HepG2 (cell line): ENCODE measurements at regions not wholly inside any gene's neighbourhood (a gene's known extent, or its start where the extent isn't known, plus 50 kb on each side); places are given as distances from the start of the nearest gene placed in this dataset.

ENCODE experiments used
- ATAC-seq: fragments of 200-7000 bp; cut with Tn5 transposase; 3 replicates; pipeline ENCODE4 v1.9.1; 2020; ENCODE audit warnings: mild to moderate bottlenecking, moderate library complexity
- BruUV-seq: library from RNA; stranded (reverse); fragments of 400-500 nt; replicated peaks from 2 replicates; lab custom pipeline; 2021; lab: Mats Ljungman, UMichigan
- CTCF ChIA-PET: fragments of 300-600 bp; formaldehyde crosslinking; extraction: SDS; loops from one replicate; lab custom pipeline; 2021; ENCODE audit warnings: low total read pairs, inconsistent platforms, low intra/inter-chr PET ratio; lab: Yijun Ruan, JAX
- POLR2A ChIA-PET: fragments of 350-600 bp; sonication (Branson Sonifier 250); formaldehyde crosslinking; loops from one replicate; lab custom pipeline; 2020; ENCODE audit warnings: antibody characterized with exemption, inconsistent platforms; lab: Yijun Ruan, JAX
- DNase-seq: peaks from one replicate; pipeline ENCODE4 v3.0.0-alpha.2; 2015; ENCODE audit warnings: low spot score
- FAIRE-seq: peaks from 3 replicates; lab custom pipeline; 2011; peaks lifted over from hg19 to GRCh38; lab: Jason Lieb, UNC
- H2AFZ ChIP-seq: one replicate; pipeline ENCODE4 v1.6.1; 2011; ENCODE audit warnings: low read length, inconsistent platforms
- H3K27ac ChIP-seq: fragments of 300-600 bp; 3 replicates; pipeline ENCODE4 v1.8.0; 2011; ENCODE audit warnings: mixed run types, mild to moderate bottlenecking, mixed read lengths, low read length, inconsistent platforms; ENCODE audit not compliant: insufficient read depth; ENCODE audit errors: extremely low read length
- H3K27me3 ChIP-seq, 2 experiments: fragments of 200-600 bp in 1 of 2; 2 replicates in 1 of 2; 3 replicates in 1 of 2; pipeline versions ENCODE4 v1.6.0 to v1.8.0; 2011; ENCODE audit warnings: low read length in 2 of 2, mild to moderate bottlenecking in 2 of 2, moderate library complexity in 2 of 2, inconsistent platforms in 1 of 2; ENCODE audit not compliant: insufficient read depth in 2 of 2, control insufficient read depth in 1 of 2
- H3K36me3 ChIP-seq, 2 experiments: fragments of 200-600 bp in 1 of 2; replicated peaks in 1 of 2; 2 replicates in 1 of 2; 3 replicates in 1 of 2; pipeline versions ENCODE4 v1.5.1 to v1.8.0; 2011; ENCODE audit warnings: low read length in 2 of 2, inconsistent platforms in 1 of 2; ENCODE audit not compliant: insufficient read depth in 2 of 2, control insufficient read depth in 1 of 2
- H3K4me1 ChIP-seq: 2 replicates; pipeline ENCODE4 v1.5.1; 2012; ENCODE audit warnings: low read length, inconsistent platforms; ENCODE audit not compliant: insufficient read depth
- H3K4me2 ChIP-seq: 2 replicates; pipeline ENCODE4 v1.6.0; 2011; ENCODE audit warnings: low read depth, low read length, inconsistent platforms
- H3K4me3 ChIP-seq, 3 experiments: fragments of 200-600 bp in 1 of 3; sonication (generic), shearing (Covaris generic) in 1 of 3; replicated peaks in 1 of 3; 2 replicates each; pipeline ENCODE4 v1.5.1; 2011 to 2016; ENCODE audit warnings: low read length in 3 of 3, inconsistent platforms in 2 of 3, low read depth in 2 of 3, mild to moderate bottlenecking in 2 of 3, control low read depth in 1 of 3, mixed read lengths in 1 of 3; ENCODE audit not compliant: insufficient read depth in 1 of 3
- H3K79me2 ChIP-seq: one replicate; pipeline ENCODE4 v1.6.1; 2011; ENCODE audit warnings: low read length, inconsistent platforms; ENCODE audit not compliant: insufficient read depth
- H3K9ac ChIP-seq: 2 replicates; pipeline ENCODE4 v1.6.0; 2011; ENCODE audit warnings: mild to moderate bottlenecking, low read depth, low read length, inconsistent platforms; ENCODE audit not compliant: insufficient read depth
- H3K9me3 ChIP-seq: 2 replicates; pipeline ENCODE4 v1.5.1; 2012; ENCODE audit warnings: mild to moderate bottlenecking, low read length
- H4K20me1 ChIP-seq: 2 replicates; pipeline ENCODE4 v1.6.0; 2011; ENCODE audit warnings: inconsistent platforms, mild to moderate bottlenecking, low read length, moderate library complexity; ENCODE audit not compliant: insufficient read depth
- FOXM1 ChIP-seq: sonication (generic); formaldehyde crosslinking; IDR thresholded peaks from 2 replicates; pipeline ENCODE4 v1.5.0; 2020; ENCODE audit warnings: missing genetic modification reagents
- JUND ChIP-seq: sonication (generic); formaldehyde crosslinking; IDR thresholded peaks from 2 replicates; pipeline ENCODE4 v1.8.0; 2022; ENCODE audit warnings: mild to moderate bottlenecking, missing genetic modification reagents
- KDM2A ChIP-seq: sonication (generic); formaldehyde crosslinking; IDR thresholded peaks from 2 replicates; pipeline ENCODE4 v1.4.0; 2020; ENCODE audit warnings: low read depth, missing genetic modification reagents, borderline replicate concordance
- PAF1 ChIP-seq: IDR thresholded peaks from 2 replicates; pipeline ENCODE4 v1.6.1; 2016; ENCODE audit warnings: missing genetic modification reagents, missing compliant biosample characterization
- PHF8 ChIP-seq: sonication (generic); formaldehyde crosslinking; IDR thresholded peaks from 2 replicates; pipeline ENCODE4 v1.5.0; 2020; ENCODE audit warnings: missing genetic modification reagents
- PRPF4 ChIP-seq: fragments of 200-400 bp; formaldehyde crosslinking; IDR thresholded peaks from 2 replicates; pipeline ENCODE4 v1.6.1; 2016; ENCODE audit warnings: low read length, low read depth; ENCODE audit not compliant: poor library complexity, severe bottlenecking
- RBM39 ChIP-seq: fragments of 200-400 bp; formaldehyde crosslinking; IDR thresholded peaks from one replicate; pipeline ENCODE4 v1.6.1; 2018; ENCODE audit warnings: antibody characterized with exemption, mild to moderate bottlenecking, low read depth, low read length; ENCODE audit not compliant: poor library complexity, severe bottlenecking
- STAG1 ChIP-seq: sonication (generic); formaldehyde crosslinking; IDR thresholded peaks from 2 replicates; pipeline ENCODE4 v1.4.0; 2020; ENCODE audit warnings: missing genetic modification reagents
- TRIM24 ChIP-seq: sonication (generic); formaldehyde crosslinking; IDR thresholded peaks from 2 replicates; pipeline ENCODE4 v1.8.0; 2022; ENCODE audit warnings: mild to moderate bottlenecking, missing genetic modification reagents
- ZBTB8A ChIP-seq: sonication (generic); formaldehyde crosslinking; IDR thresholded peaks from 2 replicates; pipeline ENCODE4 v1.4.0; 2020; ENCODE audit warnings: mild to moderate bottlenecking, low read depth, missing genetic modification reagents, borderline replicate concordance
- ZFP91 ChIP-seq: sonication (generic); formaldehyde crosslinking; IDR thresholded peaks from 2 replicates; pipeline ENCODE4 v1.9.0; 2022; ENCODE audit warnings: missing genetic modification reagents, mild to moderate bottlenecking, borderline replicate concordance
- ZNF160 ChIP-seq: sonication (generic); formaldehyde crosslinking; IDR thresholded peaks from 2 replicates; pipeline ENCODE4 v1.8.0; 2022; ENCODE audit warnings: mild to moderate bottlenecking, inconsistent platforms, missing genetic modification reagents
- ZNF33A ChIP-seq: sonication (generic); formaldehyde crosslinking; IDR thresholded peaks from 2 replicates; pipeline ENCODE4 v1.5.1; 2020; ENCODE audit warnings: missing genetic modification reagents, mild to moderate bottlenecking, moderate library complexity, borderline replicate concordance
- ZNF703 ChIP-seq: sonication (generic); formaldehyde crosslinking; IDR thresholded peaks from 2 replicates; pipeline ENCODE4 v1.5.1; 2020; ENCODE audit warnings: missing genetic modification reagents, mild to moderate bottlenecking, moderate library complexity, borderline replicate concordance
- ZNF782 ChIP-seq: sonication (generic); formaldehyde crosslinking; IDR thresholded peaks from 2 replicates; pipeline ENCODE4 v1.4.0; 2020; ENCODE audit warnings: missing genetic modification reagents, mild to moderate bottlenecking, borderline replicate concordance
- in situ Hi-C: cut with HindIII; loops from 2 replicates; pipeline ENCODE4 v1.10.0; 2017; ENCODE audit warnings: low pct_unique_long_range_greater_than_20kb; ENCODE audit not compliant: extremely low pct_ligation_motif_present
- intact Hi-C: fragments of 100-400 bp; cut with micrococcal nuclease; formaldehyde crosslinking; loops from one replicate; pipeline ENCODE4 v1.10.0; 2022; ENCODE audit not compliant: unreplicated experiment
- TF ChIP-seq, protein P1 (sequence below): sonication (generic); formaldehyde crosslinking; IDR thresholded peaks from 2 replicates; pipeline ENCODE4 v1.8.0; 2022; ENCODE audit warnings: missing genetic modification reagents, mild to moderate bottlenecking, moderate library complexity, borderline replicate concordance
- TF ChIP-seq, protein P2 (sequence below): IDR thresholded peaks from 2 replicates; pipeline ENCODE4 v1.6.1; 2018; ENCODE audit warnings: missing genetic modification reagents

DNA sequence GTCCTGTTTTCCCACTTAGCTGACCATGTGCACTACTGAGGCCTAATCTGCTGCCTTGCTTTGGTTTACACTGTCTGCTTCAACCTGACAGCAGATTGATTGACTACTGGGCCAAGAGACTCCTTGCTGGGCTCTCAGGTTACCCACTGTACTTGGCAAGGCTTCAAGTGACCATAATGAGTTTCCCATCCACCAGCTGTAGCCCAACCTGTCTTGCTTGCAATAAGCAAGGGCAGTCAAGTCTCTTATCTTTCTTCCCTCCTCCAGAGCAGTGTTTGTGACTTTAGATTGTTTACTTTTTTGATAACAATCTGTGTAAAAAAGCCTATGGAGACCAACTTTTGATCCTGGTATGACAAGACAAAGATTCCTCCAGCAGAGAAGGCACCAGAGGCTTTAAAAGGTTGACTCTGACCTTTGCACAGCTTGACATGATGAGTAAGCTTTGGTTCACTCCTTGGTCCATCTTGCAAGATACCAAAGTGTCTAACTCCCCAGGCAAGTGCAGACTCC, 912.3 kb upstream of the SEMA6A start (continued):
- TF ChIP-seq, protein P1, sequence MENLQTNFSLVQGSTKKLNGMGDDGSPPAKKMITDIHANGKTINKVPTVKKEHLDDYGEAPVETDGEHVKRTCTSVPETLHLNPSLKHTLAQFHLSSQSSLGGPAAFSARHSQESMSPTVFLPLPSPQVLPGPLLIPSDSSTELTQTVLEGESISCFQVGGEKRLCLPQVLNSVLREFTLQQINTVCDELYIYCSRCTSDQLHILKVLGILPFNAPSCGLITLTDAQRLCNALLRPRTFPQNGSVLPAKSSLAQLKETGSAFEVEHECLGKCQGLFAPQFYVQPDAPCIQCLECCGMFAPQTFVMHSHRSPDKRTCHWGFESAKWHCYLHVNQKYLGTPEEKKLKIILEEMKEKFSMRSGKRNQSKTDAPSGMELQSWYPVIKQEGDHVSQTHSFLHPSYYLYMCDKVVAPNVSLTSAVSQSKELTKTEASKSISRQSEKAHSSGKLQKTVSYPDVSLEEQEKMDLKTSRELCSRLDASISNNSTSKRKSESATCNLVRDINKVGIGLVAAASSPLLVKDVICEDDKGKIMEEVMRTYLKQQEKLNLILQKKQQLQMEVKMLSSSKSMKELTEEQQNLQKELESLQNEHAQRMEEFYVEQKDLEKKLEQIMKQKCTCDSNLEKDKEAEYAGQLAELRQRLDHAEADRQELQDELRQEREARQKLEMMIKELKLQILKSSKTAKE (CRISPR knock-in tag): no peak

DNA sequence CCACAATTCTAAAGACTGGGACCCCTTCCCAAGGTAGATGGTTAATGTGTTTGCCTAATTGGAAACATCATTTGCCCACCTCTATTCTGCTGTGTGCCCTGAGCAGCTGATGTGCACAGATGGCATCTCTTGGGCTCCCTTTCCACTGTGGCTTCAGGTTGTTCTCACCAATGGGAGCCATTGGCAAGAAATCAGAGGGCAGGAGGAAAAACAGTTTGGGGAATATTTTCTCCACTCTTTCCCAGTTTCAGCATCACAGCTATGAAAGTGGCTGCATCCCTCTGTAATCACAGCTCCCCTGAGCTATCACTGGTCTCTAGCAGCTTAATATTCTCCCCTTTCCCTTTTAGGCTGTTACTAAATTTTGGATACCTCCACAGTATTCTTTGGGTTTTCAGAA, 911.6 kb upstream of the SEMA6A start:
- Histone ChIP-seq H3K27ac (no peak overlapping the region), H3K4me3 (no peak overlapping the region), H2AFZ (no peak overlapping the region)
- CTCF ChIA-PET: no interaction called here
- intact Hi-C loops: no loop called here
- DNase-seq (no peak), ATAC-seq (no peak)
- TF ChIP-seq ZNF160: no peak
- no peak for TF ChIP-seq KDM2A (CRISPR knock-in tag)
- no peak for TF ChIP-seq ZNF782 (CRISPR knock-in tag)
- TF ChIP-seq PAF1 (CRISPR knock-in tag): no peak
- TF ChIP-seq JUND: no peak
- no peak for TF ChIP-seq ZNF33A (CRISPR knock-in tag)
- no peak for TF ChIP-seq ZNF703 (CRISPR knock-in tag)
- TF ChIP-seq, protein P2, sequence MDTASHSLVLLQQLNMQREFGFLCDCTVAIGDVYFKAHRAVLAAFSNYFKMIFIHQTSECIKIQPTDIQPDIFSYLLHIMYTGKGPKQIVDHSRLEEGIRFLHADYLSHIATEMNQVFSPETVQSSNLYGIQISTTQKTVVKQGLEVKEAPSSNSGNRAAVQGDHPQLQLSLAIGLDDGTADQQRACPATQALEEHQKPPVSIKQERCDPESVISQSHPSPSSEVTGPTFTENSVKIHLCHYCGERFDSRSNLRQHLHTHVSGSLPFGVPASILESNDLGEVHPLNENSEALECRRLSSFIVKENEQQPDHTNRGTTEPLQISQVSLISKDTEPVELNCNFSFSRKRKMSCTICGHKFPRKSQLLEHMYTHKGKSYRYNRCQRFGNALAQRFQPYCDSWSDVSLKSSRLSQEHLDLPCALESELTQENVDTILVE (CRISPR knock-in tag): no peak
- no peak for TF ChIP-seq ZBTB8A (CRISPR knock-in tag)
- TF ChIP-seq, protein P1 (CRISPR knock-in tag): no peak
- no peak for TF ChIP-seq PRPF4
- no peak for TF ChIP-seq TRIM24 (CRISPR knock-in tag)
- TF ChIP-seq FOXM1 (CRISPR knock-in tag): no peak
- no peak for TF ChIP-seq ZFP91 (CRISPR knock-in tag)
- TF ChIP-seq RBM39: no peak
- no peak for TF ChIP-seq STAG1 (CRISPR knock-in tag)
- no peak for TF ChIP-seq PHF8 (CRISPR knock-in tag)
- TF ChIP-seq, all 625 proteins: peak for 0
- Histone ChIP-seq H4K20me1 (no peaks in the 10 kb centered on the region), H3K9ac (no peak overlapping the region), H3K9me3 (no peaks in the 10 kb centered on the region), H3K4me2 (no peak overlapping the region), H3K4me1 (no peaks in the 10 kb centered on the region), H3K79me2 (no peaks in the 10 kb centered on the region), H3K36me3 (no peaks in the 10 kb centered on the region), H3K27me3 (no peaks in the 10 kb centered on the region)
- FAIRE-seq: no peak
- in situ Hi-C loops: no loop called here
- POLR2A ChIA-PET: no interaction called here
- no TSS peak for BruUV-seq
